ENCODE measurements at regions not wholly inside any gene's neighbourhood (a gene's known extent, or its start where the extent isn't known, plus 50 kb on each side); places are given as distances from the start of the nearest gene placed in this dataset.

DNA sequence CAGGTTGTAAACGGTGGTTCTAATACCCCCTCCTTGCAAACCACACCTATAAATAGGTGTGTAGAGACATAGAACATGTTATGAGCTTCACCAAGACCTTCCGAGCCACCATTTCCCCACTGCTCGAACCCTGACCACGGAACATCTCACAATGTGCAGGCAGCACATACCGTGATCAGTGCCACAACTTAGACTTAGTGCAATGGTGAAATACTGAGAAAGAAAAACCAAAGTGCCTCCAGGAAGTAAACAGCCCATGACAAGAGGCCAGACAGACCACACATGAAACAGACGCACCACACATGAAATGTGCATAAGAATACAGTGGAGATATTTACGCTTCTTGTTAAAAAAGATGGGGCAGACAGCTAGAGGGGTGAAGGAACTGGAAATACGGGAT lies 166.9 kb upstream of the CCND2 start:
- no peak overlapping the region for H3K27ac Mint-ChIP-seq (ENCODE audit: unreplicated experiment)

DNA sequence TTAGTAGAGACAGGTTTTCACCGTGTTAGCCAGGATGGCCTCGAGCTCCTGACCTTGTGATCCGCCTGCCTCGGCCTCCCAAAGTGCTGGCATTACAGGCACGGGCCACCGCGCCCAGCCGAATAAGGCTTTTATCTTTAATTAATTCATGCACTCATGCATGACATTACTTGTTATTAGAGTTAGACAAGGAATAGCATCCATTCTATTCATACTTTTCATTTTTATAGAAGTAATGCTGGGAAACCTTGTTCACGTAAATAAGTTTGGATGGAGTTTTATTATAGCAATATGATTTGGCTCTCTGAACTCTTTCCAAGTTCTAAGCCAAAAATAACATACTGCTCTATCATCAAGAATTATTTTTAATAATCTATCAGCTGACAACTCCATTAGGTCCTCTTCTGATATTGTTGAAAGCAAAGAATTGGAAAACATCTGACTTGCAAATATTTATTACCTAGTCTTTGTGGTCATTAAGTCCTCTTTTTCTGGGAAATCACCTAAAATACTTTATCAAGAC lies 168.8 kb upstream of the CCND2 start:
- Mint-ChIP-seq H3K4me1 (ENCODE audit: low read depth) (no peaks in the 10 kb centered on the region), H3K9me3 (ENCODE audit: low read depth) (no peaks in the 10 kb centered on the region), H3K27ac (ENCODE audit: unreplicated experiment) (no peak overlapping the region), H3K36me3 (ENCODE audit: low read depth) (peaks cover 1% of the 10 kb centered on the region), H3K4me3 (ENCODE audit: unreplicated experiment) (no peak overlapping the region), H3K27me3 (ENCODE audit: low read depth) (peaks cover 27% of the 10 kb centered on the region)
- DNase-seq (ENCODE audit: low spot score), result no peak
- TF ChIP-seq, protein P1, sequence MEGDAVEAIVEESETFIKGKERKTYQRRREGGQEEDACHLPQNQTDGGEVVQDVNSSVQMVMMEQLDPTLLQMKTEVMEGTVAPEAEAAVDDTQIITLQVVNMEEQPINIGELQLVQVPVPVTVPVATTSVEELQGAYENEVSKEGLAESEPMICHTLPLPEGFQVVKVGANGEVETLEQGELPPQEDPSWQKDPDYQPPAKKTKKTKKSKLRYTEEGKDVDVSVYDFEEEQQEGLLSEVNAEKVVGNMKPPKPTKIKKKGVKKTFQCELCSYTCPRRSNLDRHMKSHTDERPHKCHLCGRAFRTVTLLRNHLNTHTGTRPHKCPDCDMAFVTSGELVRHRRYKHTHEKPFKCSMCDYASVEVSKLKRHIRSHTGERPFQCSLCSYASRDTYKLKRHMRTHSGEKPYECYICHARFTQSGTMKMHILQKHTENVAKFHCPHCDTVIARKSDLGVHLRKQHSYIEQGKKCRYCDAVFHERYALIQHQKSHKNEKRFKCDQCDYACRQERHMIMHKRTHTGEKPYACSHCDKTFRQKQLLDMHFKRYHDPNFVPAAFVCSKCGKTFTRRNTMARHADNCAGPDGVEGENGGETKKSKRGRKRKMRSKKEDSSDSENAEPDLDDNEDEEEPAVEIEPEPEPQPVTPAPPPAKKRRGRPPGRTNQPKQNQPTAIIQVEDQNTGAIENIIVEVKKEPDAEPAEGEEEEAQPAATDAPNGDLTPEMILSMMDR (IDR thresholded peaks at IDR 0.05), result no peak

More for the DNA sequence above, 166.9 kb upstream of the CCND2 start:
- H3K27me3 Mint-ChIP-seq (ENCODE audit: low read depth), result peaks cover 36% of the 10 kb centered on the region
- H3K4me1 Mint-ChIP-seq (ENCODE audit: low read depth), result no peaks in the 10 kb centered on the region
- no peaks in the 10 kb centered on the region for H3K9me3 Mint-ChIP-seq (ENCODE audit: low read depth)
- DNase-seq (ENCODE audit: low spot score), result no peak
- TF ChIP-seq, protein P1 (IDR thresholded peaks at IDR 0.05), result no peak
- no peak overlapping the region for H3K4me3 Mint-ChIP-seq (ENCODE audit: unreplicated experiment)
- H3K36me3 Mint-ChIP-seq (ENCODE audit: low read depth), result peaks cover 1% of the 10 kb centered on the region

DNA sequence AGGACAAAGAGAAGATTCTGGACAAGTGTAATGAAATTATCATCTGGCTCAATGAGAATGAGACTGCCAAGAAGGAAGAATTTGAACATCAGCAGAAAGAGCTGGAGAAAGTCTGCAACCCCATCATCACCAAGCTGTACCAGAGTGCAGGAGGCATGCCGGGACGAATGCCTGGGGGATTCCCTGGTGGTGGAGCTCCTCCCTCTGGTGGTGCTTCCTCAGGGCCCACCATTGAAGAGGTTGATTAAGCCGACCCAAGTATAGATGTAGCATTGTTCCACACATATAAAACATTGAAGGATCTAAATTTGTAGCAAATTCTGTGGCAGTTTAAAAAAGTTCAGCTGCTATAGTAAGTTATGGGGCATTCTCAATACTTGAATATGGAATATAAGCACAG lies 174.3 kb upstream of the CCND2 start:
- TF ChIP-seq, protein P1 (IDR thresholded peaks at IDR 0.05), result no peak
- Mint-ChIP-seq H3K36me3 (ENCODE audit: low read depth) (no peaks in the 10 kb centered on the region), H3K9me3 (ENCODE audit: low read depth) (no peaks in the 10 kb centered on the region), H3K4me1 (ENCODE audit: low read depth) (no peaks in the 10 kb centered on the region), H3K27me3 (ENCODE audit: low read depth) (peaks cover 28% of the 10 kb centered on the region), H3K4me3 (ENCODE audit: unreplicated experiment) (no peak overlapping the region), H3K27ac (ENCODE audit: unreplicated experiment) (no peak overlapping the region)
- no peak for DNase-seq (ENCODE audit: low spot score)

DNA sequence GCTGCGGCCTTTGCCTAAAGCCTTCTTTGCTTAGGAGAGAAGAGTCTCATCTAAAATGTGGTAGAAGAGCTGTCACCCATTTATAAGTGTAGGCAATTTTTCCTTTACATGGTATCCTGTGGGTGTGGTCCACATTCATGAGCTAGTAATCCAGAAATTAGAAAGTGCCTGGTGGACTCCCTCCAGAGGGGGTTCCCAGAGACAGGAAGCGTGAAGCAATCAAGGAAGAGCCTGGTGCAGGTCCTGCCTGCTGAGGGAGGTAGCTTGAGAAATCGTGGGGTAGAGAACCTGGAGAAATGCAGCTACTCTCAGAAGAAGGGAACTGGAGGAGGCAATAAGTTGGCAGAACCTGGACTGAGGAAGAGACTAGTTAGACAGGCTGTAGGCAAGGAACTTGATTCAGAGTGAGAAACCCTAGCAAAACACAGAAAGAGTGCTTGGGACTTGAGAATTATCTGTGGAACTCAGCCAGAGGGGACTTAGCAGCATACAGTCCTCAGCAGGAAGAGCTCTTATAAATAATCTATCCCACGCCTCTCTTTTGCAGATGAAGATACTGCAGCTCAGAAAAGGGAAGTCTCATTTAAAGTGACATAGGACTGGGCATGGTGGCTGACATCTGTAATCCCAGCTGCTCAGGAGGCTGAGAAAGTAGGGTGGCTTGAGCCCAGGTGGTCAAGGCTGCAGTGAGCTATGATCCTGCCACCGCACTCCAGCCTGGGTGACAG lies 182.4 kb upstream of the CCND2 start:
- DNase-seq (ENCODE audit: low spot score), result no peak
- TF ChIP-seq, protein P1 (IDR thresholded peaks at IDR 0.05), result no peak
- H3K36me3 Mint-ChIP-seq (ENCODE audit: low read depth), result no peaks in the 10 kb centered on the region
- no peaks in the 10 kb centered on the region for H3K9me3 Mint-ChIP-seq (ENCODE audit: low read depth)
- peaks cover 15% of the 10 kb centered on the region for H3K27me3 Mint-ChIP-seq (ENCODE audit: low read depth)
- H3K4me1 Mint-ChIP-seq (ENCODE audit: low read depth), result peaks cover 18% of the 10 kb centered on the region
- no peak overlapping the region for H3K27ac Mint-ChIP-seq (ENCODE audit: unreplicated experiment)
- H3K4me3 Mint-ChIP-seq (ENCODE audit: unreplicated experiment), result no peak overlapping the region

DNA sequence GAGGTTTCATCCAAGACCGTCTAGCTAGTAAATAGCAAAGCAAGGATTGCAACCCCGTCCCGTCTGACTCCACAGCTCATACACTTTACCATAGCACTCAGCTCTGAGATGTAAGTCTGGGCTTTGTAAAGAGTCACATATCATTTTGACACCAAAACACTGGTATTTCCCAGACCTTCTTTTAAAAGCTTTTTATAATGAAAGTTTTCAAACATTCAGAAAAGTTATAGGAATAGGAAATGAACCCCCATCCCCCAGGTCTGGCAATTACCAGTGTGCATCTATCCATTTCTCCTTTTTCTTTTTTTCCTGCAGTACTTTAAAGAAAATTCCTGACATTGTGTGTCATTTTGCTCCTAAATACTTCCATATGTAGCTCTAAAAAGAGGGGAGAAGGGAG lies 183.6 kb upstream of the CCND2 start:
- Mint-ChIP-seq H3K36me3 (ENCODE audit: low read depth) (no peaks in the 10 kb centered on the region), H3K4me1 (ENCODE audit: low read depth) (peaks cover 18% of the 10 kb centered on the region), H3K9me3 (ENCODE audit: low read depth) (no peaks in the 10 kb centered on the region), H3K4me3 (ENCODE audit: unreplicated experiment) (no peak overlapping the region), H3K27ac (ENCODE audit: unreplicated experiment) (no peak overlapping the region), H3K27me3 (ENCODE audit: low read depth) (peaks cover 15% of the 10 kb centered on the region)
- no peak for DNase-seq (ENCODE audit: low spot score)
- TF ChIP-seq, protein P1 (IDR thresholded peaks at IDR 0.05), result no peak
